Chondrocyte (in vitro differentiated cells): ENCODE measurements at regions not wholly inside any gene's neighbourhood (a gene's known extent, or its start where the extent isn't known, plus 50 kb on each side); places are given as distances from the start of the nearest gene placed in this dataset.
"Not testable (repeated sequence)": the region's sequence is repeated elsewhere in the genome, so short reads cannot be mapped to it uniquely, and the experiment has no call there.

Experiments used
- DNase-seq: peaks from one replicate; pipeline ENCODE4 v3.0.0; 2021; ENCODE audit warnings: mixed read lengths, low spot score
- H3K27ac Mint-ChIP-seq: one replicate; pipeline ENCODE4 v1.8.0; 2021; ENCODE audit warnings: mild to moderate bottlenecking, moderate library complexity, mixed read lengths; ENCODE audit not compliant: unreplicated experiment
- H3K27me3 Mint-ChIP-seq: 2 replicates; pipeline ENCODE4 v1.8.0; 2021; ENCODE audit warnings: low read depth, mixed read lengths
- H3K36me3 Mint-ChIP-seq: 2 replicates; pipeline ENCODE4 v1.8.0; 2021; ENCODE audit warnings: low read depth, mixed read lengths
- H3K4me1 Mint-ChIP-seq: 2 replicates; pipeline ENCODE4 v1.8.0; 2021; ENCODE audit warnings: low read depth, mild to moderate bottlenecking, mixed read lengths
- H3K4me3 Mint-ChIP-seq: one replicate; pipeline ENCODE4 v1.8.0; 2021; ENCODE audit warnings: mild to moderate bottlenecking, moderate library complexity, mixed read lengths; ENCODE audit not compliant: unreplicated experiment
- H3K9me3 Mint-ChIP-seq: 2 replicates; pipeline ENCODE4 v1.8.0; 2021; ENCODE audit warnings: low read depth, mixed read lengths
- TF ChIP-seq, protein P1 (sequence below): fragments of 200-600 bp; sonication (generic); IDR thresholded peaks from 2 replicates; pipeline ENCODE4 v1.5.0; 2021; ENCODE audit warnings: antibody characterized with exemption, mild to moderate bottlenecking, moderate library complexity

DNA sequence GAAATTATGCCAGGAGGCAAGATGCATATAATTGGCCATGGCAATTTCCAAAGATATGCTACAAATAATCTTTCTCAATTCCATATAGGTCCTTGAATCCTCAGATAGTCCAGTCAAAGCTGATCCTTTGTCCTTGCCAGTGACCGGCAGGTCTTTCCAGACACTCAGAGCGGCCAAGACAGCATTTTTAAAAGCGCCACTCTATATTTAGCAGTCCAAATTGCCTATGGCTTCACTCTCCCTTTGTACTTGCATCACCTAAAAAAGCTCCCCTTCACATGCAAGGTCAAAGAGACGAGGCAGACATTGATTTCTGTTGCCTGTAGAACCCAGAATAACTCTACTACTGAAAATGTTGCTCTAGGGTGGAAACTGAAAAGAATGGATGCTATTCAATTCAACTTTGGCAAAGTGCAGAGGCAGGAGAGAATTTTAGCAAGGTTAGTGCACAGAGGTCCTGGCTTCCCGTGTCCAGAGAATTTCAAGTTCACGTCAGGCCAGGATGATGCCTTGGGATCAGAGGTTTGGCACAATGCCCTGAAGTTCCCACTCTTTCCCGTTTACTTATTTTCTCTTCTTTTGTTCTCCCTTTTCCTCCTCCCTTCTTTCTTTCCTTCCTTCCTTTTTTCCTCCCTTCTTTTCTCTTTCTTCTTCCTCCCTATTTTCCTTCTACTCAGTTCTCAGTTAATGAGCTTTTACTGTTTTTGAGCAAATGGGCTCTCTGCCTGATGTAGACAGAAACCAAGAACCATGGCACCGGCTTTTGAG is 108.5 kb downstream of the KCNK1 start:
- no peaks in the 10 kb centered on the region for H3K36me3 Mint-ChIP-seq

DNA sequence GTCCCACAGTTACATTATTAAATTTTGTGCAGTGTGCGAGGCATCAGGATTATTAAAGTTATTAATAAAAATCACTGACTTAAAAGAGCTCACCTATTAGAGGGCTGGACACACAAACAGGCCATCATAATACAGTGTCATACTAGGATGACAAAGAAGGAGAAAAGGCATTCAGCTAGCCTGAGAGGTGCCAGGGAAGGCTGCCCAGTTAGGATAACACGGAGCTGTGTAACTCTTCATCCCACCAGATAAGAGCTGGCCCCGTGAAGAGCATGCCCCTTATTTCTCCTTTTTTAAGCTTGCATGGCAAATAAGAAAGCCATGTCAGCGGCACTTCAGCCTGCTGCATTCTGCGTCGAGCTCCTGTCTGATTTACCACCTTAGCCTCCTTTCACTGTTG is 109.5 kb downstream of the KCNK1 start:
- no peaks in the 10 kb centered on the region for H3K4me1 Mint-ChIP-seq
- no peaks in the 10 kb centered on the region for H3K9me3 Mint-ChIP-seq
- H3K27me3 Mint-ChIP-seq = peaks cover 2% of the 10 kb centered on the region
- no peak for DNase-seq
- H3K36me3 Mint-ChIP-seq = no peaks in the 10 kb centered on the region
- H3K4me3 Mint-ChIP-seq = no peak overlapping the region
- no peak overlapping the region for H3K27ac Mint-ChIP-seq
- TF ChIP-seq, protein P1, sequence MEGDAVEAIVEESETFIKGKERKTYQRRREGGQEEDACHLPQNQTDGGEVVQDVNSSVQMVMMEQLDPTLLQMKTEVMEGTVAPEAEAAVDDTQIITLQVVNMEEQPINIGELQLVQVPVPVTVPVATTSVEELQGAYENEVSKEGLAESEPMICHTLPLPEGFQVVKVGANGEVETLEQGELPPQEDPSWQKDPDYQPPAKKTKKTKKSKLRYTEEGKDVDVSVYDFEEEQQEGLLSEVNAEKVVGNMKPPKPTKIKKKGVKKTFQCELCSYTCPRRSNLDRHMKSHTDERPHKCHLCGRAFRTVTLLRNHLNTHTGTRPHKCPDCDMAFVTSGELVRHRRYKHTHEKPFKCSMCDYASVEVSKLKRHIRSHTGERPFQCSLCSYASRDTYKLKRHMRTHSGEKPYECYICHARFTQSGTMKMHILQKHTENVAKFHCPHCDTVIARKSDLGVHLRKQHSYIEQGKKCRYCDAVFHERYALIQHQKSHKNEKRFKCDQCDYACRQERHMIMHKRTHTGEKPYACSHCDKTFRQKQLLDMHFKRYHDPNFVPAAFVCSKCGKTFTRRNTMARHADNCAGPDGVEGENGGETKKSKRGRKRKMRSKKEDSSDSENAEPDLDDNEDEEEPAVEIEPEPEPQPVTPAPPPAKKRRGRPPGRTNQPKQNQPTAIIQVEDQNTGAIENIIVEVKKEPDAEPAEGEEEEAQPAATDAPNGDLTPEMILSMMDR = no peak

More for the DNA sequence above, 108.5 kb downstream of the KCNK1 start:
- TF ChIP-seq, protein P1 = no peak
- no peak overlapping the region for H3K27ac Mint-ChIP-seq
- DNase-seq = no peak
- no peak overlapping the region for H3K4me3 Mint-ChIP-seq
- peaks cover 2% of the 10 kb centered on the region for H3K9me3 Mint-ChIP-seq
- peaks cover 2% of the 10 kb centered on the region for H3K27me3 Mint-ChIP-seq
- H3K4me1 Mint-ChIP-seq = no peaks in the 10 kb centered on the region

DNA sequence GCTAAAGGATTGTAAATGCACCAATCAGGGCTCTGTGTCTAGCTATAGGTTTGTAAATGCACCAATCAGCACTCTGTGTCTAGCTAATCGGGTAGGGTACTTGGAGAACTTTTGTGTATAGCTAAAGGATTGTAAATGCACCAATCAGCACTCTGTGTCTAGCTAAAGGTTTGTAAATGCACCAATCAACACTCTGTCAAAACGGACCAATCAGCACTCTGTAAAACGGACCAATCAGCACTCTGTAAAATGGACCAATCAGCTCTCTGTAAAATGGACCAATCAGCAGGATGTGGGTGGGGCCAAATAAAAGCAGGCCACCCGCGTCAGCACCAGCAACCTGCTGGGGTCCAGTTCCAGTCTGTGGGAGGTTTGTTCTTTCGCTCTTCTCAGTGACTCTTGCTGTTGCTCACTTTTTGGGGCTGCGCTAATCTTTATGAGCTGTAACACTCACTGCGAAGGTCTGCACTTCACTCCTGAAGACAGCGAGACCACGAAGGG is 110.3 kb downstream of the KCNK1 start:
- H3K27me3 Mint-ChIP-seq, DNase-seq, H3K4me1 Mint-ChIP-seq, H3K36me3 Mint-ChIP-seq, H3K4me3 Mint-ChIP-seq, H3K27ac Mint-ChIP-seq, H3K9me3 Mint-ChIP-seq: not testable (repeated sequence)

DNA sequence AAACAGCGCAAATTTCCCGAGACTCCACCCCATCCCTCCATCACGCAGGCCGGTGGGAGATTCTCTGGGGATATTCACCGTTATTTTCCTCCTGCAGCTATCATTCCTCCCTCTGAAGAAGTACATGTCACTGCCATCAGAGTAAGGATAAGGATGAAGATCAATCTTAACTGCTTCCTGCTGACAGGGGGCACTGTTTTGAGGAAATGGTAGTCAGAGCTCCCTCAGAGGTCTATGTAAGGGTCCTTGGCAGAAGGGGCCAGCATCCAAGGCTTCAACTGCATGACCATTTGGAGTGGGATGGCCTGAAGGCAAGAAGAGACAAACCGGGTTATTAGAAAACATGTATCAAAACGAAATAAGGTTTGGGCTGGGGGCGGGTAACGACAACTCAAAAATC is 111.5 kb downstream of the KCNK1 start:
- DNase-seq = no peak
- no peak overlapping the region for H3K27ac Mint-ChIP-seq
- no peaks in the 10 kb centered on the region for H3K4me1 Mint-ChIP-seq
- no peak overlapping the region for H3K4me3 Mint-ChIP-seq
- peaks cover 2% of the 10 kb centered on the region for H3K27me3 Mint-ChIP-seq
- H3K36me3 Mint-ChIP-seq = no peaks in the 10 kb centered on the region
- TF ChIP-seq, protein P1 = no peak
- H3K9me3 Mint-ChIP-seq = no peaks in the 10 kb centered on the region

DNA sequence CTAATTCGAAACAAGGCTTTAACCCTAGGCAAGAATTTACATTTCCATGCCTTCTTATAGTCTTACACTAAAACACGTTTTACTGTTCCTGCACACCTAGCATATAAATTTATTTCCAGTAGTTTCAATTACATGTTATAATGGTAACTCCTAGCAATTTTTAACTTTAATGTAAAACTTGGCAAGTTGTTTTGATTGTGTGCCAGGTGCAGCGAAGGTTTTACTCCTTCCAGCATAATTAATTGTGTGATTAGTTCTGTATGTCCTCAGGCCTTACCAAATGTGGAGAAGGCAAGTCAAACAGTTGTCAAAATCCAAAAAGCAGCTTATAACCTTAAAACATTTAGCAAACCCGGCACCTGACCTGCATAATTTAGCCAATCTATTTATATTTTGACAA is 114.8 kb downstream of the KCNK1 start:
- Mint-ChIP-seq H3K9me3 (no peaks in the 10 kb centered on the region), H3K4me3 (no peak overlapping the region), H3K36me3 (no peaks in the 10 kb centered on the region), H3K27me3 (no peaks in the 10 kb centered on the region), H3K27ac (no peak overlapping the region), H3K4me1 (no peaks in the 10 kb centered on the region)
- TF ChIP-seq, protein P1 = no peak
- DNase-seq = no peak

DNA sequence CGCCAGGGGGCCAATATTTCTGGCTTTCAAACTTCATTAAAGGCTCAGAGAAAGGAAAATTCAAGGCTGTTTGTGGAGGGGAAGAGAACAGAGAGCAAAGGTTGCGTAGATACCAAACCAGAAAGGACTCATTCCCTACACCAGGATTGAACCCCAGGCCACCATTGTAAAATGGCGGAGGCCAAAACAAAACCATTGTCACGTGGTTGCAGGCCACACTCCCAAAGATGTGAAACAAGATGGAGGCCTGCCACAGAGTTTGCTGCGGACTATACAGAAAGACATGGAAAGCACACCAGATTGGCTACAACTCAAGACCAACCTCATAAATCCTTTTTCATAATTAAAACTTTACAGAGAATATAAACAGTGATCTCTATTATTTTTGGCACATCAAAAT is 116.5 kb downstream of the KCNK1 start:
- Mint-ChIP-seq H3K27ac (no peak overlapping the region), H3K4me3 (no peak overlapping the region), H3K9me3 (no peaks in the 10 kb centered on the region), H3K36me3 (no peaks in the 10 kb centered on the region), H3K27me3 (no peaks in the 10 kb centered on the region), H3K4me1 (no peaks in the 10 kb centered on the region)
- TF ChIP-seq, protein P1 = no peak
- DNase-seq = no peak
